ENCODE measurements at regions not wholly inside any gene's neighbourhood (a gene's known extent, or its start where the extent isn't known, plus 50 kb on each side); places are given as distances from the start of the nearest gene placed in this dataset.

DNA sequence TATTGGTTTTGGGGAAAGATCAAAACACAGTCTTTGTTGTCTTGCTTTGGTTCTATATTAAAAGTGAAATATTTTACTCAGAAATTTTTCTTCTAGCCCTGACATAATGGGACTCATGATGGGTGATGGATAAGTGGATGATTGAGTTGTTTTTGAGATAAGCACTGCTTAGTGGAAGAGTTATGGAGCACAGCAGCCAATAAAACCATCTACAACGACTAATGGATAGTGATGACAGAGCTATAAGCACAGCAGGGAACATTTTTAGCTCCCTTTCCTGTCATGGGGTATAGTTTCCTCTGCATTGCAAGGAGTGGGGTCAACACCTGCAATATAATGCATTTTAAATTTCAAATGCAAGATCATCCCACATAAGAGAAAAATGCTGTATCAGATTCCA is 812.4 kb downstream of the STPG2 start:
- Histone ChIP-seq H3K4me2 (ENCODE audit: low read length) (no peak overlapping the region), H2BK5ac (ENCODE audit: low read depth, low read length, poor library complexity) (no peak overlapping the region), H3K36me3 (ENCODE audit: control insufficient read depth in 1 of 2, insufficient read depth in 2 of 2, low read length in 2 of 2) (no peaks in the 10 kb centered on the region), H3K4ac (ENCODE audit: low read depth, low read length) (no peak overlapping the region), H2AK5ac (ENCODE audit: low read length) (no peak overlapping the region), H4K91ac (ENCODE audit: low read depth, low read length) (no peak overlapping the region), H3K18ac (ENCODE audit: low read length) (no peak overlapping the region), H3K4me1 (ENCODE audit: control insufficient read depth in 1 of 2, insufficient read depth in 2 of 2, low read length in 2 of 2) (no peaks in the 10 kb centered on the region), H3K79me2 (ENCODE audit: control insufficient read depth, insufficient read depth, low read length, poor library complexity) (no peaks in the 10 kb centered on the region), H3K4me3 (ENCODE audit: low read depth, low read length) (no peak overlapping the region), H2BK120ac (ENCODE audit: insufficient read depth, low read length, poor library complexity) (no peak overlapping the region), H3K27me3 (ENCODE audit: insufficient read depth, low read length) (no peaks in the 10 kb centered on the region), H3K23ac (ENCODE audit: low read length) (no peak overlapping the region), H4K8ac (ENCODE audit: low read depth, low read length) (no peak overlapping the region), H2AFZ (ENCODE audit: insufficient read depth, low read length, poor library complexity) (no peak overlapping the region), H2BK12ac (ENCODE audit: low read length) (no peak overlapping the region), H3K9ac (ENCODE audit: low read length) (no peak overlapping the region), H3K79me1 (ENCODE audit: low read length) (no peaks in the 10 kb centered on the region), H3K14ac (ENCODE audit: low read length) (no peak overlapping the region), H3K9me3 (ENCODE audit: insufficient read depth, low read depth, low read length) (no peaks in the 10 kb centered on the region), H3K27ac (ENCODE audit: low read depth, low read length) (no peak overlapping the region), H4K12ac (ENCODE audit: low read depth, low read length) (no peak overlapping the region)
- no CpG with 5 or more reads among the region's 1 CpG for WGBS (ENCODE audit: extremely low coverage, insufficient coverage, insufficient read length)
- no peak for DNase-seq

DNA sequence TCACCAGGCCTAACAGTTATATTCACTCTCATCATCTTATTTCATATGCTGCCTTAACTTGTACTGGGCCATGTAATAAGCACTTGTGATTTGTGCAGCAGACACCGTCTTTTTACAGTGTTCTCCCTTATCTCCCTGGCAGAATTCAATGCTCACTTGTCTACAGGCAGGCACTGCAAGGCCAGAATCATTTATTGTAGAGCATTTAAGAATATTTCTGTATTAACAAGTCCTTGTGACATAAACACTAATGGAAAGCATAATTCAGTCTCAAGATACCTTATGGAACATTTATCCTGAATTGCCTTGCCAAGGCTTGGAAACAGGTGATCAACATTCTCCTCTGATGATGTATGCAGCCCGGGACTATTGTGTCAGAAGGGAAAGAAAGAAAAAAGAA is 808.9 kb downstream of the STPG2 start:
- Histone ChIP-seq H4K12ac (ENCODE audit: low read depth, low read length) (no peak overlapping the region), H4K8ac (ENCODE audit: low read depth, low read length) (no peak overlapping the region), H2AFZ (ENCODE audit: insufficient read depth, low read length, poor library complexity) (no peak overlapping the region), H3K27ac (ENCODE audit: low read depth, low read length) (no peak overlapping the region), H4K91ac (ENCODE audit: low read depth, low read length) (no peak overlapping the region), H2BK12ac (ENCODE audit: low read length) (no peak overlapping the region), H3K4me2 (ENCODE audit: low read length) (no peak overlapping the region), H3K27me3 (ENCODE audit: insufficient read depth, low read length) (no peaks in the 10 kb centered on the region), H2BK120ac (ENCODE audit: insufficient read depth, low read length, poor library complexity) (no peak overlapping the region), H3K23ac (ENCODE audit: low read length) (no peak overlapping the region), H3K9me3 (ENCODE audit: insufficient read depth, low read depth, low read length) (no peaks in the 10 kb centered on the region), H2BK5ac (ENCODE audit: low read depth, low read length, poor library complexity) (no peak overlapping the region), H3K79me2 (ENCODE audit: control insufficient read depth, insufficient read depth, low read length, poor library complexity) (no peaks in the 10 kb centered on the region), H3K18ac (ENCODE audit: low read length) (no peak overlapping the region), H2AK5ac (ENCODE audit: low read length) (no peak overlapping the region), H3K9ac (ENCODE audit: low read length) (no peak overlapping the region), H3K4me3 (ENCODE audit: low read depth, low read length) (no peak overlapping the region), H3K14ac (ENCODE audit: low read length) (no peak overlapping the region), H3K36me3 (ENCODE audit: control insufficient read depth in 1 of 2, insufficient read depth in 2 of 2, low read length in 2 of 2) (no peaks in the 10 kb centered on the region), H3K4ac (ENCODE audit: low read depth, low read length) (no peak overlapping the region), H3K4me1 (ENCODE audit: control insufficient read depth in 1 of 2, insufficient read depth in 2 of 2, low read length in 2 of 2) (no peaks in the 10 kb centered on the region), H3K79me1 (ENCODE audit: low read length) (no peaks in the 10 kb centered on the region)
- no peak for DNase-seq
- WGBS (ENCODE audit: extremely low coverage, insufficient coverage, insufficient read length): no CpG with 5 or more reads among the region's 2 CpGs

DNA sequence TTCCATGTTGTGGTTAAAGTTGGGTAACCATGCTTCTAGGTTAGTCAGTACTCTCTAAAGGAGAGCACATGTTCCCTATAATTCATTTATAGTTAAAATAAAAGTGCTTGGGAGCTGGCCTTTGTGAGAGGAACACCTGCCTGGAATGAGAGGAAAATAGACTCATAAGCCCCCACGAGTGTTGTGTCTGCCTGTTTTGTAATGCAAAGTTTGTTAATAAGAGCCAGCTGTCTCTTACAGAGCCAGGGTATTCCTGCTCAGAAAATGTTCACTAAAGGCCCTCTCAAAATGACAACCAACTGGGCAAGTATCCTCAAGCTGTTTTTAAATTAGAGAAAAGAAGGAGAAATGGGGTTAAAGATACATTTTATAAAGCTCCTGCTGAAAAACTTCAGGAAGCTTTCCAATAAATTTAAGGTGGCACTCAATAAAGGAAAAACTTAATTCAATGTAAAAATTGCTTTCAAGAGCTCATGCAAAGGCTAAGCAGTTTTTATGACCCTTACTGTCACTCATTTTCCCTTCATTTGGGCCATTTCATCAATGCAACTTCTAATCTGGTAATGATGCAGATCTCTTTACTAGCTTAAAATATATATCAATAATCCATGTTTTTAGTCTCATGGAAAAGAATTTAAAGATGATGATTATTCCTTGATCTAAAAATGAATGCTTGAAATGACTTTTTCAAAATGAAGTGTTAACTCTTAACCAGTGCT is 793.6 kb downstream of the STPG2 start:
- Histone ChIP-seq H4K8ac (ENCODE audit: low read depth, low read length) (no peak overlapping the region), H2BK5ac (ENCODE audit: low read depth, low read length, poor library complexity) (no peak overlapping the region), H2AFZ (ENCODE audit: insufficient read depth, low read length, poor library complexity) (no peak overlapping the region), H3K4me1 (ENCODE audit: control insufficient read depth in 1 of 2, insufficient read depth in 2 of 2, low read length in 2 of 2) (no peaks in the 10 kb centered on the region), H3K4ac (ENCODE audit: low read depth, low read length) (no peak overlapping the region), H3K36me3 (ENCODE audit: control insufficient read depth in 1 of 2, insufficient read depth in 2 of 2, low read length in 2 of 2) (no peaks in the 10 kb centered on the region), H2BK120ac (ENCODE audit: insufficient read depth, low read length, poor library complexity) (no peak overlapping the region), H3K4me3 (ENCODE audit: low read depth, low read length) (no peak overlapping the region), H3K9ac (ENCODE audit: low read length) (no peak overlapping the region), H2AK5ac (ENCODE audit: low read length) (no peak overlapping the region), H3K27ac (ENCODE audit: low read depth, low read length) (no peak overlapping the region), H3K23ac (ENCODE audit: low read length) (no peak overlapping the region), H3K9me3 (ENCODE audit: insufficient read depth, low read depth, low read length) (no peaks in the 10 kb centered on the region), H2BK12ac (ENCODE audit: low read length) (no peak overlapping the region), H4K12ac (ENCODE audit: low read depth, low read length) (no peak overlapping the region), H3K14ac (ENCODE audit: low read length) (no peak overlapping the region), H3K18ac (ENCODE audit: low read length) (no peak overlapping the region), H3K27me3 (ENCODE audit: insufficient read depth, low read length) (no peaks in the 10 kb centered on the region), H4K91ac (ENCODE audit: low read depth, low read length) (no peak overlapping the region), H3K4me2 (ENCODE audit: low read length) (no peak overlapping the region), H3K79me1 (ENCODE audit: low read length) (no peaks in the 10 kb centered on the region), H3K79me2 (ENCODE audit: control insufficient read depth, insufficient read depth, low read length, poor library complexity) (no peaks in the 10 kb centered on the region)
- no peak for DNase-seq
- no CpG with 5 or more reads among the region's 1 CpG for WGBS (ENCODE audit: extremely low coverage, insufficient coverage, insufficient read length)

DNA sequence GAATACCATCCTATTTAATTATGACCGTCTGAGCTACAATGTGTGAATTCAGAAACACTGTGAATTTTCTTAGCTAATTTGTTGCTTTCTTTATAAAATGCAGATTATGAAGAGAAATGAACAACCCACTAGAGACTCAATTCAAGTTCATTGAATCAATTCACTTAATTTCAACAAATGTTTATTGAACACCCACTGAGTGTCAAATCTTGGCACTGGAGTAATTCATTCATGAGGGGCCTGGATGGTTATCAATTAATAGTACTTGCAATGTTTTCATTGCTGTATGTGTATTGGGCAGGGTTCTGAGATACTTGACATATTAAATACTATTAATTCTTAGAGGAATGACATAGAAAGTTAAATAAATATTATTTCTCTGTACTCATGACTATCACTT is 789.4 kb downstream of the STPG2 start:
- H3K79me2 ChIP-seq (ENCODE audit: control insufficient read depth, insufficient read depth, low read length, poor library complexity): no peaks in the 10 kb centered on the region
- no peak overlapping the region for H3K4me3 ChIP-seq (ENCODE audit: low read depth, low read length)
- no peak overlapping the region for H3K18ac ChIP-seq (ENCODE audit: low read length)
- no peak overlapping the region for H2BK5ac ChIP-seq (ENCODE audit: low read depth, low read length, poor library complexity)
- no peak overlapping the region for H2AK5ac ChIP-seq (ENCODE audit: low read length)
- H2BK12ac ChIP-seq (ENCODE audit: low read length): no peak overlapping the region
- H4K91ac ChIP-seq (ENCODE audit: low read depth, low read length): no peak overlapping the region
- H4K12ac ChIP-seq (ENCODE audit: low read depth, low read length): no peak overlapping the region
- no peak for DNase-seq
- H3K79me1 ChIP-seq (ENCODE audit: low read length): no peaks in the 10 kb centered on the region
- H2BK120ac ChIP-seq (ENCODE audit: insufficient read depth, low read length, poor library complexity): no peak overlapping the region
- H3K4me2 ChIP-seq (ENCODE audit: low read length): no peak overlapping the region
- no peak overlapping the region for H3K9ac ChIP-seq (ENCODE audit: low read length)
- H2AFZ ChIP-seq (ENCODE audit: insufficient read depth, low read length, poor library complexity): no peak overlapping the region
- H3K9me3 ChIP-seq (ENCODE audit: insufficient read depth, low read depth, low read length): no peaks in the 10 kb centered on the region
- H4K8ac ChIP-seq (ENCODE audit: low read depth, low read length): no peak overlapping the region
- no peak overlapping the region for H3K14ac ChIP-seq (ENCODE audit: low read length)
- no peaks in the 10 kb centered on the region for H3K36me3 ChIP-seq (ENCODE audit: control insufficient read depth in 1 of 2, insufficient read depth in 2 of 2, low read length in 2 of 2)
- no peak overlapping the region for H3K4ac ChIP-seq (ENCODE audit: low read depth, low read length)
- H3K23ac ChIP-seq (ENCODE audit: low read length): no peak overlapping the region
- no peaks in the 10 kb centered on the region for H3K4me1 ChIP-seq (ENCODE audit: control insufficient read depth in 1 of 2, insufficient read depth in 2 of 2, low read length in 2 of 2)
- no peak overlapping the region for H3K27ac ChIP-seq (ENCODE audit: low read depth, low read length)
- no CpG with 5 or more reads among the region's 1 CpG for WGBS (ENCODE audit: extremely low coverage, insufficient coverage, insufficient read length)
- H3K27me3 ChIP-seq (ENCODE audit: insufficient read depth, low read length): no peaks in the 10 kb centered on the region

Data from trophoblast cell (in vitro differentiated cells and primary cell).